Psoas muscle (tissue), 7 donors: ENCODE measurements at regions not wholly inside any gene's neighbourhood (a gene's known extent, or its start where the extent isn't known, plus 50 kb on each side); places are given as distances from the start of the nearest gene placed in this dataset.

ENCODE experiments used
- ATAC-seq, 4 donors: fragments of 200-7000 bp; cut with Tn5 transposase; one replicate each; pipeline ENCODE4 v1.9.1; 2020; ENCODE audit warnings: moderate library complexity in 3 of 4, mild to moderate bottlenecking in 2 of 4
- DNase-seq, 2 donors: peaks; one replicate each; pipeline ENCODE4 v3.0.0-alpha.2; 2020
- H3K27ac ChIP-seq: fragments of 200-600 bp; one replicate; pipeline ENCODE4 v1.8.0; 2022
- H3K27me3 ChIP-seq, 3 donors: fragments of 200-600 bp in 1 of 3; one replicate each; pipeline versions ENCODE4 v1.6.1 to v1.8.0; 2013 to 2022; ENCODE audit warnings: low read length in 2 of 3, mild to moderate bottlenecking in 2 of 3, moderate library complexity in 1 of 3; ENCODE audit not compliant: insufficient read depth in 3 of 3
- H3K36me3 ChIP-seq, 2 donors: fragments of 200-600 bp in 1 of 2; one replicate each; pipeline versions ENCODE4 v1.6.1 to v1.8.0; 2013 to 2022; ENCODE audit warnings: low read depth in 1 of 2, mild to moderate bottlenecking in 1 of 2, moderate library complexity in 1 of 2; ENCODE audit not compliant: insufficient read depth in 1 of 2
- H3K4me1 ChIP-seq: fragments of 200-600 bp; one replicate; pipeline ENCODE4 v1.8.0; 2022
- H3K4me3 ChIP-seq: fragments of 200-600 bp; one replicate; pipeline ENCODE4 v1.8.0; 2022; ENCODE audit warnings: mild to moderate bottlenecking
- H3K9me3 ChIP-seq: fragments of 200-600 bp; one replicate; pipeline ENCODE4 v1.8.0; 2022
- CTCF ChIP-seq: fragments of 200-600 bp; IDR thresholded peaks from one replicate; pipeline ENCODE4 v1.8.0; 2022; ENCODE audit warnings: antibody characterized with exemption
- WGBS, 3 donors: extraction: QIAGEN DNeasy Blood & Tissue Kit; methylation state at CpG; one replicate each; pipeline versions ENCODE4 v1.1.6 to v1.1.7; 2013; 5-methylcytosine and 5-hydroxymethylcytosine counted together
- intact Hi-C, 2 donors: fragments of 100-400 bp; cut with DNase I; formaldehyde crosslinking; loops; one replicate each; pipeline versions ENCODE4 v1.11.0 to v1.14.2; 2022
- donor health status: healthy with polysubstance abuse.
- donor health status: DM: no; HTN: no; CAD: no; lungs with moderate emphysema.
- donor health status: Bipolar disorder and iron deficiency.
- donor health status: healthy.
- donor health status: DM: yes; HTN: yes; CAD: no.
- donor health status: DM: no; HTN: no; CAD: no.
- donor health status: DM: yes; HTN: yes; CAD: no.

GRCh38 chr10:58942724-58943123, 233.7 kb upstream of the PHYHIPL start:
- H3K9me3 ChIP-seq: no peaks in the 10 kb centered on the region
- intact Hi-C loops: no loop called here
- no peaks in the 10 kb centered on the region for H3K27me3 ChIP-seq
- H3K4me3 ChIP-seq: no peak overlapping the region
- no peak for DNase-seq
- no peaks in the 10 kb centered on the region for H3K4me1 ChIP-seq
- no peak overlapping the region for H3K27ac ChIP-seq
- TF ChIP-seq CTCF: no peak
- ATAC-seq: no peak
- H3K36me3 ChIP-seq: no peaks in the 10 kb centered on the region

- DNase-seq: no peak
- intact Hi-C loops: no loop called here
- H3K36me3 ChIP-seq: no peaks in the 10 kb centered on the region
- H3K27ac ChIP-seq: no peak overlapping the region
- no peaks in the 10 kb centered on the region for H3K27me3 ChIP-seq
- no peak for TF ChIP-seq CTCF
- H3K4me3 ChIP-seq: no peak overlapping the region
- WGBS, 3 donors: 92 to 97% (median 95%) methylated on average over 1 of the region's 1 CpG
- no peaks in the 10 kb centered on the region for H3K4me1 ChIP-seq
- H3K9me3 ChIP-seq: no peaks in the 10 kb centered on the region
- ATAC-seq: no peak
Observed at GRCh38 chr10:58943256-58943890, 233.1 kb upstream of the PHYHIPL start.

- H3K4me3 ChIP-seq: no peak overlapping the region
- ATAC-seq: peak in 1 of 4 donors; percentile 38
- TF ChIP-seq CTCF: no peak
- intact Hi-C loops: no loop called here
- H3K36me3 ChIP-seq: no peaks in the 10 kb centered on the region
- DNase-seq: no peak
- no peaks in the 10 kb centered on the region for H3K9me3 ChIP-seq
- no peaks in the 10 kb centered on the region for H3K4me1 ChIP-seq
- no peak overlapping the region for H3K27ac ChIP-seq
- no peaks in the 10 kb centered on the region for H3K27me3 ChIP-seq
Observed at GRCh38 chr10:58943960-58944359, 232.5 kb upstream of the PHYHIPL start.

GRCh38 chr10:58948303-58948702, 228.1 kb upstream of the PHYHIPL start:
- Histone ChIP-seq H3K27me3 (no peaks in the 10 kb centered on the region), H3K4me3 (no peak overlapping the region), H3K27ac (no peak overlapping the region), H3K4me1 (no peaks in the 10 kb centered on the region), H3K9me3 (no peaks in the 10 kb centered on the region), H3K36me3 (no peaks in the 10 kb centered on the region)
- intact Hi-C loops: no loop called here
- DNase-seq (no peak), ATAC-seq (no peak)
- TF ChIP-seq CTCF: no peak
- WGBS, 3 donors: 71 to 76% (median 71%) methylated on average over 4 of the region's 4 CpGs

GRCh38 chr10:58950618-58951017, 225.8 kb upstream of the PHYHIPL start:
- no peak for ATAC-seq
- Histone ChIP-seq H3K27ac (peak overlapping the region; percentile 39), H3K4me3 (no peak overlapping the region), H3K9me3 (no peaks in the 10 kb centered on the region), H3K4me1 (no peaks in the 10 kb centered on the region), H3K27me3 (no peaks in the 10 kb centered on the region), H3K36me3 (no peaks in the 10 kb centered on the region)
- DNase-seq: no peak
- intact Hi-C loops: loop anchor here (5.0 kb wide), 5 partner anchors 168 to 672 kb away; no protein-coding TSS in a partner anchor
- 85 to 86% (median 86%) methylated on average over 1 of the region's 1 CpG for WGBS, 3 donors
- no peak for TF ChIP-seq CTCF
